Lower leg skin (tissue), 3 donors: ENCODE measurements at regions not wholly inside any gene's neighbourhood (a gene's known extent, or its start where the extent isn't known, plus 50 kb on each side); places are given as distances from the start of the nearest gene placed in this dataset.

Experiments used
- POLR2A ChIP-seq, 2 donors: fragments of 450-650 bp; IDR thresholded peaks; one replicate each; pipeline ENCODE4 v1.6.1; 2016 to 2017; ENCODE audit warnings: antibody characterized with exemption in 2 of 2, mild to moderate bottlenecking in 1 of 2, moderate library complexity in 1 of 2
- TF ChIP-seq, protein P1 (sequence below), 3 donors: fragments of 450-650 bp; IDR thresholded peaks; one replicate each; pipeline ENCODE4 v1.5.1; 2016; ENCODE audit warnings: antibody characterized with exemption in 3 of 3, mild to moderate bottlenecking in 3 of 3, moderate library complexity in 2 of 3

- TF ChIP-seq, protein P1, sequence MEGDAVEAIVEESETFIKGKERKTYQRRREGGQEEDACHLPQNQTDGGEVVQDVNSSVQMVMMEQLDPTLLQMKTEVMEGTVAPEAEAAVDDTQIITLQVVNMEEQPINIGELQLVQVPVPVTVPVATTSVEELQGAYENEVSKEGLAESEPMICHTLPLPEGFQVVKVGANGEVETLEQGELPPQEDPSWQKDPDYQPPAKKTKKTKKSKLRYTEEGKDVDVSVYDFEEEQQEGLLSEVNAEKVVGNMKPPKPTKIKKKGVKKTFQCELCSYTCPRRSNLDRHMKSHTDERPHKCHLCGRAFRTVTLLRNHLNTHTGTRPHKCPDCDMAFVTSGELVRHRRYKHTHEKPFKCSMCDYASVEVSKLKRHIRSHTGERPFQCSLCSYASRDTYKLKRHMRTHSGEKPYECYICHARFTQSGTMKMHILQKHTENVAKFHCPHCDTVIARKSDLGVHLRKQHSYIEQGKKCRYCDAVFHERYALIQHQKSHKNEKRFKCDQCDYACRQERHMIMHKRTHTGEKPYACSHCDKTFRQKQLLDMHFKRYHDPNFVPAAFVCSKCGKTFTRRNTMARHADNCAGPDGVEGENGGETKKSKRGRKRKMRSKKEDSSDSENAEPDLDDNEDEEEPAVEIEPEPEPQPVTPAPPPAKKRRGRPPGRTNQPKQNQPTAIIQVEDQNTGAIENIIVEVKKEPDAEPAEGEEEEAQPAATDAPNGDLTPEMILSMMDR (IDR thresholded peaks at IDR 0.05) = no peak
- TF ChIP-seq POLR2A (IDR thresholded peaks at IDR 0.05) = no peak
Measured at GRCh38 chr11:96614101-96614500, 224.3 kb downstream of the JRKL start.
